Esophagus muscularis mucosa (tissue), 4 donors: ENCODE measurements at regions not wholly inside any gene's neighbourhood (a gene's known extent, or its start where the extent isn't known, plus 50 kb on each side); places are given as distances from the start of the nearest gene placed in this dataset.

ENCODE experiments used
- DNase-seq: peaks from one replicate; pipeline ENCODE4 v3.0.0-alpha.2; 2017; ENCODE audit errors: extremely low spot score
- H3K27ac ChIP-seq, 4 donors: fragments of 200-600 bp; sonication (generic); replicated peaks in 1 of 4; 1 replicate in 3 of 4; 2 replicates in 1 of 4; pipeline ENCODE4 v1.5.1; 2016 to 2019; ENCODE audit warnings: mild to moderate bottlenecking in 1 of 4
- H3K27me3 ChIP-seq, 4 donors: fragments of 200-600 bp; sonication (generic); one replicate each; pipeline versions ENCODE4 v1.5.1 to v1.6.0; 2016 to 2019
- H3K36me3 ChIP-seq, 4 donors: fragments of 200-600 bp; sonication (generic); one replicate each; pipeline ENCODE4 v1.5.1; 2016 to 2019
- H3K4me1 ChIP-seq, 4 donors: fragments of 200-600 bp; sonication (generic); one replicate each; pipeline ENCODE4 v1.5.1; 2016 to 2019
- H3K4me3 ChIP-seq, 4 donors: fragments of 200-600 bp; sonication (generic); 1 replicate in 2 of 4; 2 replicates in 2 of 4; pipeline ENCODE4 v1.5.1; 2016 to 2019; ENCODE audit warnings: mild to moderate bottlenecking in 4 of 4, moderate library complexity in 1 of 4
- H3K9me3 ChIP-seq, 4 donors: fragments of 200-600 bp; sonication (generic); 1 replicate in 3 of 4; 2 replicates in 1 of 4; pipeline ENCODE4 v1.5.1; 2016 to 2019
- CTCF ChIP-seq, 3 experiments: fragments of 200-600 bp in 2 of 3; fragments of 450-650 bp in 1 of 3; sonication (generic) in 2 of 3; IDR thresholded peaks; one replicate each; pipeline ENCODE4 v1.5.1; 2017 to 2019; ENCODE audit warnings: antibody characterized with exemption in 3 of 3, mild to moderate bottlenecking in 2 of 3, moderate library complexity in 1 of 3
- EP300 ChIP-seq: sonication (generic); formaldehyde crosslinking; IDR thresholded peaks from one replicate; pipeline ENCODE4 v1.6.1; 2017; ENCODE audit warnings: antibody characterized with exemption
- POLR2A ChIP-seq: fragments of 450-650 bp; IDR thresholded peaks from one replicate; pipeline ENCODE4 v1.6.1; 2017; ENCODE audit warnings: antibody characterized with exemption, moderate library complexity, mild to moderate bottlenecking, low read depth
- POLR2AphosphoS5 ChIP-seq, 2 donors: sonication (generic); formaldehyde crosslinking; IDR thresholded peaks; one replicate each; pipeline ENCODE4 v1.6.1; 2017; ENCODE audit warnings: antibody characterized with exemption in 2 of 2
- WGBS: methylation state at CpG from one replicate; pipeline ENCODE4 v1.1.5; 2018; 5-methylcytosine and 5-hydroxymethylcytosine counted together
- intact Hi-C: fragments of 100-400 bp; cut with DNase I; formaldehyde crosslinking; loops from one replicate; pipeline ENCODE4 v1.15.1; 2023

- WGBS, result 87% methylated on average over 6 of the region's 6 CpGs
- intact Hi-C loops, result no loop called here
- no peaks in the 10 kb centered on the region for H3K9me3 ChIP-seq
Observed at GRCh38 chr10:3495281-3495680, 289.7 kb downstream of the KLF6 start.

GRCh38 chr10:3494838-3495230 lies 290.2 kb downstream of the KLF6 start:
- intact Hi-C loops, result no loop called here
- H3K27ac ChIP-seq, result peak overlapping the region; percentile 35 to 74 (median 54)
- no peak for DNase-seq
- TF ChIP-seq POLR2AphosphoS5 (IDR thresholded peaks at IDR 0.05) (no peak), CTCF (IDR thresholded peaks at IDR 0.05) (no peak), EP300 (no peak), POLR2A (no peak)
- no peaks in the 10 kb centered on the region for H3K36me3 ChIP-seq
- H3K9me3 ChIP-seq, result no peaks in the 10 kb centered on the region
- peak overlapping the region in 3 of 4 donors; percentile 2 to 27 (median 8) for H3K4me3 ChIP-seq
- H3K4me1 ChIP-seq, result peaks cover 8 to 13% (median 10%) of the 10 kb centered on the region in 4 donors
- no peaks in the 10 kb centered on the region for H3K27me3 ChIP-seq
- WGBS, result 93% methylated on average over 11 of the region's 11 CpGs

More at GRCh38 chr10:3495281-3495680, 289.7 kb downstream of the KLF6 start:
- H3K36me3 ChIP-seq, result no peaks in the 10 kb centered on the region
- peaks cover 9 to 15% (median 11%) of the 10 kb centered on the region in 4 donors for H3K4me1 ChIP-seq
- no peak for DNase-seq
- H3K27me3 ChIP-seq, result no peaks in the 10 kb centered on the region
- peak overlapping the region; percentile 35 to 74 (median 54) for H3K27ac ChIP-seq
- H3K4me3 ChIP-seq, result no peak overlapping the region
- TF ChIP-seq POLR2A, result no peak
- no peak for TF ChIP-seq CTCF (IDR thresholded peaks at IDR 0.05)
- TF ChIP-seq EP300, result no peak
- TF ChIP-seq POLR2AphosphoS5 (IDR thresholded peaks at IDR 0.05), result no peak

GRCh38 chr10:3494131-3494837 lies 290.7 kb downstream of the KLF6 start:
- WGBS, result 70% methylated on average over 22 of the region's 22 CpGs
- TF ChIP-seq POLR2AphosphoS5 (IDR thresholded peaks at IDR 0.05), result peak; percentile 74 to 84
- TF ChIP-seq POLR2A, result no peak
- TF ChIP-seq EP300, result peak; percentile 86
- TF ChIP-seq CTCF (IDR thresholded peaks at IDR 0.05), result no peak
- H3K27me3 ChIP-seq, result no peaks in the 10 kb centered on the region
- peak overlapping the region in 3 of 4 donors; percentile 2 to 27 (median 8) for H3K4me3 ChIP-seq
- H3K4me1 ChIP-seq, result peaks cover 4 to 7% (median 6%) of the 10 kb centered on the region in 4 donors
- no peak for DNase-seq
- no peaks in the 10 kb centered on the region for H3K9me3 ChIP-seq
- peak overlapping the region; percentile 35 to 74 (median 54) for H3K27ac ChIP-seq
- intact Hi-C loops, result no loop called here
- no peaks in the 10 kb centered on the region for H3K36me3 ChIP-seq

- Histone ChIP-seq H3K27me3 (no peaks in the 10 kb centered on the region), H3K27ac (peak overlapping the region in 3 of 4 donors; percentile 48 to 74 (median 60)), H3K9me3 (no peaks in the 10 kb centered on the region), H3K4me3 (peak overlapping the region in 1 of 4 donors; percentile 27), H3K36me3 (no peaks in the 10 kb centered on the region), H3K4me1 (peaks cover 0 to under 1% (median under 1%) of the 10 kb centered on the region in 4 donors)
- WGBS, result 88% methylated on average over 1 of the region's 1 CpG
- intact Hi-C loops, result no loop called here
- no peak for DNase-seq
- TF ChIP-seq POLR2AphosphoS5 (IDR thresholded peaks at IDR 0.05) (no peak), EP300 (no peak), CTCF (IDR thresholded peaks at IDR 0.05) (no peak), POLR2A (no peak)
Observed at GRCh38 chr10:3493621-3494020, 291.4 kb downstream of the KLF6 start.

GRCh38 chr10:3491571-3491970 lies 293.4 kb downstream of the KLF6 start:
- DNase-seq, result no peak
- 77% methylated on average over 4 of the region's 4 CpGs for whole genome bisulfite sequencing
- Histone ChIP-seq H3K4me3 (no peak overlapping the region), H3K27me3 (no peaks in the 10 kb centered on the region), H3K36me3 (no peaks in the 10 kb centered on the region), H3K9me3 (no peaks in the 10 kb centered on the region), H3K27ac (no peak overlapping the region), H3K4me1 (peaks cover 0 to 4% (median 2%) of the 10 kb centered on the region in 4 donors)
- TF ChIP-seq CTCF (IDR thresholded peaks at IDR 0.05), result no peak
- no peak for TF ChIP-seq POLR2AphosphoS5 (IDR thresholded peaks at IDR 0.05)
- intact Hi-C loops, result no loop called here
